Skeletal muscle tissue (tissue), 3 donors: ENCODE measurements at regions not wholly inside any gene's neighbourhood (a gene's known extent, or its start where the extent isn't known, plus 50 kb on each side); places are given as distances from the start of the nearest gene placed in this dataset.

Experiments used
- H3K27ac ChIP-seq: one replicate; pipeline ENCODE4 v1.7.0; 2013; ENCODE audit warnings: mild to moderate bottlenecking, low read depth, low read length, inconsistent platforms
- H3K27me3 ChIP-seq, 3 donors: one replicate each; pipeline ENCODE4 v1.7.0; 2013; ENCODE audit warnings: low read length in 3 of 3; ENCODE audit not compliant: control insufficient read depth in 3 of 3, insufficient read depth in 3 of 3
- H3K36me3 ChIP-seq, 3 donors: one replicate each; pipeline ENCODE4 v1.7.0; 2013; ENCODE audit warnings: low read length in 3 of 3; ENCODE audit not compliant: control insufficient read depth in 3 of 3, insufficient read depth in 3 of 3
- H3K4me1 ChIP-seq, 3 donors: one replicate each; pipeline ENCODE4 v1.7.0; 2013; ENCODE audit warnings: low read length in 3 of 3, mild to moderate bottlenecking in 3 of 3; ENCODE audit not compliant: control insufficient read depth in 3 of 3, insufficient read depth in 3 of 3
- H3K4me3 ChIP-seq, 3 donors: one replicate each; pipeline ENCODE4 v1.7.0; 2013; ENCODE audit warnings: low read length in 3 of 3
- H3K9ac ChIP-seq, 3 donors: one replicate each; pipeline ENCODE4 v1.7.0; 2013; ENCODE audit warnings: low read length in 3 of 3, mild to moderate bottlenecking in 3 of 3, moderate library complexity in 2 of 3, low read depth in 1 of 3
- H3K9me3 ChIP-seq, 3 donors: one replicate each; pipeline ENCODE4 v1.7.0; 2013; ENCODE audit warnings: low read length in 3 of 3; ENCODE audit not compliant: control insufficient read depth in 3 of 3
- donor health status: Osteomylitis.

DNA sequence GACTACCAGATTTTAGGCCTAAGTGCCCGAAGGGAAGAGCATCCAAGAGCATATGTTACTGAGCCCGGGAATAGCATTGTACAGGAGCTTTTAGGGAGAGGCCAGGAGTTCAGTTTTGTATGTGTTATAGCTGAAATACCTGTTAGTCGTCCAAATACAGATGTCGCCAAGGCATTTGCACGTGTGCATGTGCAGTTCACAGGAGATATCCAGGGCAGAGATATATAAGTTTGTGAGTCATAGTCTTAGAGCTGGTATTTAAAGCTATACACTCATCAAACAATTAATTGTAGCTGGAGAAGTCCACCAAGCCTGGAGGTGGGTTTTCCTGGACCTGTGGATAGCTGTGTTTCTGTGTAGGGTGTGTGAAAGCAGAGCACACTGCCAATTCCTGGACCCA is 394.0 kb upstream of the FZD8 start:
- no peak overlapping the region for H3K4me3 ChIP-seq
- H3K27ac ChIP-seq = no peak overlapping the region
- no peaks in the 10 kb centered on the region for H3K4me1 ChIP-seq
- no peaks in the 10 kb centered on the region for H3K27me3 ChIP-seq
- H3K9ac ChIP-seq = no peak overlapping the region
- H3K9me3 ChIP-seq = no peaks in the 10 kb centered on the region
- H3K36me3 ChIP-seq = no peaks in the 10 kb centered on the region

DNA sequence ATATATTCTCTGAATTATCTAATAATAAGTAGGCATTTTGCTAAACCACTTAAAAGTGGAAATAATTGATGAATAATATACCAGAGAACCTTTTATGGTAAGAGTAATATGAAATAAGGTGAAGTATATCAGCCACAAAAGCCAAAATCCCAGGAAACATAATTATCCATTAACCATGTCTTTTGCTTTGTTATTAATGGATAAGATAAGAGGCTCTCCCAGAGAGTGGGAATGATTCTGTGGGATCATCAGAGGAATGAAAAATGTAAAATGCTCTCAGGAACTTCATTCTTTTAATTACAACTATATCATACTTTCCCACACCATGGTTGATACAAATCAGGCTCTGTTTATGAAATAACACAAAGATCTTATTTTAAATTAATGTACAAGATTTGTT is 391.7 kb upstream of the FZD8 start:
- H3K9ac ChIP-seq = no peak overlapping the region
- no peaks in the 10 kb centered on the region for H3K36me3 ChIP-seq
- H3K27me3 ChIP-seq = no peaks in the 10 kb centered on the region
- no peaks in the 10 kb centered on the region for H3K9me3 ChIP-seq
- no peak overlapping the region for H3K27ac ChIP-seq
- H3K4me1 ChIP-seq = no peaks in the 10 kb centered on the region
- no peak overlapping the region for H3K4me3 ChIP-seq

DNA sequence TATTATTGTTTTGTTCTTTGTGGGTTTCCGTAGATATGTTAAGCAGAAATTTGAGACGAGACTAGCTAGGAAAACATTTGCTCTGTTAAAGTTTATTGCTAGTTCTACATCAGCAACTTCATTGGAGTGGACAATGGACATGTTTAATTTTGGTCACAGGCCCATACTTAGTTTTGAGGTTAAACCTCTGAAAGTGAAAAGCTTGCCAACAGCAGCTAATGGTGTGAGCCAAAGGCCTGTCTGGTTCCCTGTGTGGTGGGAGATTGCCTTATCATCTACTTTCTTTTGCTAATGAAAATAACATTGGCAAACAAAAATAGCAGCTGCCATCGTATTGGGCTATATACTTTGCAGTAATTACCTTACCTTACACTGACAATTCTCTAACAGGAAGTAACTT is 388.4 kb upstream of the FZD8 start:
- Histone ChIP-seq H3K9ac (no peak overlapping the region), H3K27ac (no peak overlapping the region), H3K4me3 (no peak overlapping the region), H3K27me3 (no peaks in the 10 kb centered on the region), H3K36me3 (no peaks in the 10 kb centered on the region), H3K9me3 (no peaks in the 10 kb centered on the region), H3K4me1 (no peaks in the 10 kb centered on the region)

DNA sequence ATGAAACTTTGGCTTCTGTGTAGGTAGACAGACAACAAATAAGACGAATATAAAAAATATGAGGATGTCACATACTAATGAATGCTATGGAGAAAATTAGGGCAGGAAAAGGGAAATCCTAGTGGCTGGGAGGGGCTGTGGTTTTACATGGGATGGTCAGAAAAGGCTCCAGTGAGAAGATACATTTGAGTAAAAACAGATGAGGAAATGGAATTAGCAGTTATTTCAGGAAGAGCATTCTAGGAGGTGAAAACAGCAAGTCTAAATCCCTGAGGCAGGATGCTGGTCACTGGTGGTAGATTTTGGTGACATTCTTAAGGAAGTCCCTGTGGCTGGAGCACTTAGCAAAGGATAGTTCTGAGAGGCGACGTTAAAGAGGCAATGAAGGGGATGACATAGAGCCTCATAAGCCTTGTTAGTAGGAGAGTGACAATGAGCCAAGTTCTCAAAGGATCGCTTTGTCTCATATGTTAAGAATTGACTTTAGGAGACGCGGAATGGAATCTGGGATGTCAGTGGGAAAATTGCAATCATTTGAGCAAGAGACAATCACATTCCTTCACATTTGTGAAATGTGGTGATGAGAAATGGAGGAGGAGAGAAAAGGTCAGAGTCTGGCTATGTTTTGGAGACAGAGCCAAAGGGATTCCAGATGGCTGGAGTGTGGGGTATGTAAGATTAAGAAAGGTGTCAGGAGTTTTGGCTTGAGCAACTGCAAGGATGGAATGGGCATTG is 384.7 kb upstream of the FZD8 start:
- no peaks in the 10 kb centered on the region for H3K27me3 ChIP-seq
- no peaks in the 10 kb centered on the region for H3K9me3 ChIP-seq
- H3K27ac ChIP-seq = no peak overlapping the region
- no peaks in the 10 kb centered on the region for H3K4me1 ChIP-seq
- no peak overlapping the region for H3K4me3 ChIP-seq
- H3K36me3 ChIP-seq = no peaks in the 10 kb centered on the region
- H3K9ac ChIP-seq = no peak overlapping the region

DNA sequence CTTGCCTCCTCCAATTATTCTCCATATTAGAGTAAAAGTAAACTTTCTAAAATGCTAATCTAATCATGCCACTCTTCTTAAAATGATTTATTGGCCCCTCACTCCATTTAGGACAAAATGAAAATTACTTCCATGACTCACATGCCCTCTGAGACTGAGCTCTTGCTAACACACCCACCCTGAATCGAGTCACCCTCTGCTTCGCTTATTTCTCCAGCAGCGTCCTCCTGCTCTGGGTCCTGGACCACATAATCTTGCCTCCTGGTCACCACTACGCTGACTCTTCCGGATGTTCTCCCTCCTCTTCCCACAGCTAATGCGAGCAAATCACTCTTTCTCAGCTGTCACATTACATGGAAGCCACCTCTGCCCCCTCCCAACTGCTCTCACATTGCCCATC is 384.0 kb upstream of the FZD8 start:
- no peak overlapping the region for H3K9ac ChIP-seq
- H3K27ac ChIP-seq = no peak overlapping the region

DNA sequence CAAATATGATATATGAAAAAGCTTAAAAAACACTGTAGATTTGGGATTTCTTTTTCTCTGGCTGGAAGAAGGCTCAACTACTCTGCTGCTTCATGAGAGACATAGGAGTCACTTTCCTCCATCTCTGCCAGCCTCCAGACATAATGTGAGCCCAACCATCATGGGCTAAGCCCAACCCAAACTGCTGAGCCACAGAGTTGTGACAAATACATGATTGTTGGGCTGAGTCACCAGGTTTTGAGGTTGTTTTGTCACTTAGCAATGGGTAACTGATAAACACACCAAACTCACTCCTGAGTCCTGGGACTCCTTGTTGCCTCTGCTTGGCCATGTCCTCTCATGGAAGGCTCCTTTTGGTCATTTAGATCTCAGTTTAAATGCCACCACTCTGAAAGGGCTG is 381.8 kb upstream of the FZD8 start:
- no peaks in the 10 kb centered on the region for H3K9me3 ChIP-seq
- H3K36me3 ChIP-seq = no peaks in the 10 kb centered on the region
- no peak overlapping the region for H3K27ac ChIP-seq
- no peak overlapping the region for H3K9ac ChIP-seq
- no peak overlapping the region for H3K4me3 ChIP-seq
- H3K27me3 ChIP-seq = no peaks in the 10 kb centered on the region
- no peaks in the 10 kb centered on the region for H3K4me1 ChIP-seq

More for the DNA sequence above, 384.0 kb upstream of the FZD8 start:
- Histone ChIP-seq H3K27me3 (no peaks in the 10 kb centered on the region), H3K4me1 (no peaks in the 10 kb centered on the region), H3K4me3 (no peak overlapping the region), H3K9me3 (no peaks in the 10 kb centered on the region), H3K36me3 (no peaks in the 10 kb centered on the region)

DNA sequence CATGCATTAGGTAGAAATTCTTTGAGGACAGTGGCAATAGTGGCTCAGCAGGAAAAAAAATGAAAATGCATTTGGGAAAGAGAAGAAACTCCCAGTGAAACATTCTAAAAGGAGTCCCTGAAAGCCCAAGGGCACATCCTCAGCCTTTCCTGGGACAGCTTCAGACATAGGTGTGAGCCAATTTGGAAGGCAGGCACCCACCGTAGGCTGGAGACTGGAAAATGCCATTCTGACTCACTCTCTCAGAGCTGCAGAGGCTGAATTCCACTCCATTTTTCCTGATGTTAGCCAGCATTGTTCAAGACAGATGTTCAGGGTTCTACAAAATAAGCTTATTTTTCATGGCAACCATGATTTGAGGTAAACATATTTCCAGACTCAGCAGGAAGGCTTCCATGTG is 379.0 kb upstream of the FZD8 start:
- Histone ChIP-seq H3K4me1 (no peaks in the 10 kb centered on the region), H3K9ac (no peak overlapping the region), H3K27ac (no peak overlapping the region), H3K36me3 (no peaks in the 10 kb centered on the region), H3K4me3 (no peak overlapping the region), H3K27me3 (no peaks in the 10 kb centered on the region), H3K9me3 (no peaks in the 10 kb centered on the region)

DNA sequence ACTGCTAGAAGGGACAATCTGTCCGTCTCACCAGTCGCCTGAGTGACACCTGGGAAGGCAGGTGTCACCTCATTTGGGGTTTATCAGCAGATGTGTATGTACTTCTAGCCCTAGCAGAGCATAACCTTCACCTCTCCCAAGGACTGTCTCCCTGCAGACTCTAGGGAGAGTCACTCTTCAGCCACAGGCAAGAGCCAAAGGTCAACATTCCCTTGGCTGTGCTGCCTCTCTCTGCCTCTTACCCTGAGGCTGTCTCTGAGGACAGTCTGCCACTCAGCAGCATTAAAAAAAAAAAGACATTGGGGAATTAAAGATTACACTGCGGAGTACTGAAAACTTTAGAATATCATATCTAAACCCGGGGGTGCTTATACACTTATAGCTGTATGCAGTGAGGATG is 377.7 kb upstream of the FZD8 start:
- H3K27ac ChIP-seq = no peak overlapping the region
- H3K36me3 ChIP-seq = no peaks in the 10 kb centered on the region
- H3K27me3 ChIP-seq = no peaks in the 10 kb centered on the region
- no peak overlapping the region for H3K4me3 ChIP-seq
- no peak overlapping the region for H3K9ac ChIP-seq
- H3K9me3 ChIP-seq = no peaks in the 10 kb centered on the region
- no peaks in the 10 kb centered on the region for H3K4me1 ChIP-seq

DNA sequence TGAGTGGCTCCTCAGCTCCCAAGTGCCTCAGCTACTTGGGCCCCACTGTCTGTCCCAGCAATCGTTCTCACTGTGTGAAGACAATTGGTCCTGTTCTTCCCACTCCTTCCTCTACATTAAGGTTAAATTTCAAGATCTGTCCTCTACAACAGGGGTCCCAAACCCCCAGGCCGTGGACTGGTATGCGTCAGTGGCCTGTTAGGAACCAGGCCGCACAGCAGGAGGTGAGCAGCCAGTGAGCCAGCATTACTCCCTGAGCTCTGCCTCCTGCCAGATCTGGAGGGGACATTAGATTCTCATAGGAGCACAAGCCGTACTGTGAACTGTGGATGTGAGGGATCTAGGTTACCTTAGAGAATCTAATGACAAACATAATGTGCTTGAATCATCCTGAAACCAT is 376.9 kb upstream of the FZD8 start:
- H3K9ac ChIP-seq = no peak overlapping the region
- no peak overlapping the region for H3K4me3 ChIP-seq
- no peaks in the 10 kb centered on the region for H3K4me1 ChIP-seq
- no peaks in the 10 kb centered on the region for H3K36me3 ChIP-seq
- H3K27ac ChIP-seq = no peak overlapping the region
- no peaks in the 10 kb centered on the region for H3K27me3 ChIP-seq
- H3K9me3 ChIP-seq = no peaks in the 10 kb centered on the region

DNA sequence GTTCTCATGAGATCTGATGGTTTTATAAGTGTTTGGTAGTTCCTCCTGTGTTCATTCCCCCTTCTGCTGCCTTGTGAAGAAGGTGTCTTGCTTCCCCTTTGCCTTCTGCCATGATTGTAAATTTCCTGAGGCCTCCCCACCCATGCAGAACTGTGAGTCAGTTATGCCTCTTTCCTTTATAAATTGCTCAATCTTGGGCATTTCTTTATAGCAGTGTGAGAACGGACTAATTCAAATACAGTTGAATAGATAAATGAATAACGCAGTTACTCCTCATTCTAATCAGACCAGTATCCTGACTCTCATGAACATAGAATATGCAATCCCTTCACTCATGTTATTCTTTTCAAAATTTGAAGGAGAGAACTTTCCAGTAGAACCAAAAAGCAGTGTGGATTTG is 375.0 kb upstream of the FZD8 start:
- Histone ChIP-seq H3K9ac (no peak overlapping the region), H3K4me3 (no peak overlapping the region), H3K27ac (no peak overlapping the region), H3K27me3 (no peaks in the 10 kb centered on the region), H3K36me3 (no peaks in the 10 kb centered on the region), H3K9me3 (no peaks in the 10 kb centered on the region), H3K4me1 (no peaks in the 10 kb centered on the region)
